ENCODE measurements at regions not wholly inside any gene's neighbourhood (a gene's known extent, or its start where the extent isn't known, plus 50 kb on each side); places are given as distances from the start of the nearest gene placed in this dataset.

- ChIA-PET CTCF (no interaction called here), POLR2A (no interaction called here)
- Mint-ChIP-seq H3K36me3 (0 out of 2 replicates have a peak, but pooled peaks cover under 1% of the 10 kb centered on the region), H3K27ac (no peak overlapping the region), H3K9me3 (peaks cover under 1% of the 10 kb centered on the region; the same call in 1 of the 2 replicates), H3K27me3 (ENCODE audit: low read depth) (no peaks in the 10 kb centered on the region), H3K4me1 (peaks cover 19% of the 10 kb centered on the region), H3K4me3 (no peak overlapping the region)
- no peak for TF ChIP-seq SMAD3 (CRISPR knock-in tag; IDR thresholded peaks at IDR 0.05; ENCODE audit: borderline replicate concordance)
- no peak for TF ChIP-seq CREB1 (CRISPR knock-in tag; IDR thresholded peaks at IDR 0.05)
- no peak for TF ChIP-seq RELA (CRISPR knock-in tag; IDR thresholded peaks at IDR 0.05; ENCODE audit: borderline replicate concordance)
- no peak for TF ChIP-seq FOXP4 (CRISPR knock-in tag; IDR thresholded peaks at IDR 0.05)
- TF ChIP-seq, protein P1, sequence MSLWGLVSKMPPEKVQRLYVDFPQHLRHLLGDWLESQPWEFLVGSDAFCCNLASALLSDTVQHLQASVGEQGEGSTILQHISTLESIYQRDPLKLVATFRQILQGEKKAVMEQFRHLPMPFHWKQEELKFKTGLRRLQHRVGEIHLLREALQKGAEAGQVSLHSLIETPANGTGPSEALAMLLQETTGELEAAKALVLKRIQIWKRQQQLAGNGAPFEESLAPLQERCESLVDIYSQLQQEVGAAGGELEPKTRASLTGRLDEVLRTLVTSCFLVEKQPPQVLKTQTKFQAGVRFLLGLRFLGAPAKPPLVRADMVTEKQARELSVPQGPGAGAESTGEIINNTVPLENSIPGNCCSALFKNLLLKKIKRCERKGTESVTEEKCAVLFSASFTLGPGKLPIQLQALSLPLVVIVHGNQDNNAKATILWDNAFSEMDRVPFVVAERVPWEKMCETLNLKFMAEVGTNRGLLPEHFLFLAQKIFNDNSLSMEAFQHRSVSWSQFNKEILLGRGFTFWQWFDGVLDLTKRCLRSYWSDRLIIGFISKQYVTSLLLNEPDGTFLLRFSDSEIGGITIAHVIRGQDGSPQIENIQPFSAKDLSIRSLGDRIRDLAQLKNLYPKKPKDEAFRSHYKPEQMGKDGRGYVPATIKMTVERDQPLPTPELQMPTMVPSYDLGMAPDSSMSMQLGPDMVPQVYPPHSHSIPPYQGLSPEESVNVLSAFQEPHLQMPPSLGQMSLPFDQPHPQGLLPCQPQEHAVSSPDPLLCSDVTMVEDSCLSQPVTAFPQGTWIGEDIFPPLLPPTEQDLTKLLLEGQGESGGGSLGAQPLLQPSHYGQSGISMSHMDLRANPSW (CRISPR knock-in tag; conservative IDR thresholded peaks at IDR 0.05; ENCODE audit: low read depth) = no peak
- TF ChIP-seq ZNF416 (CRISPR knock-in tag; IDR thresholded peaks at IDR 0.05) = no peak
- TF ChIP-seq HMGA2 (CRISPR knock-in tag; IDR thresholded peaks at IDR 0.05) = no peak
- ATAC-seq (no peak), DNase-seq (ENCODE audit: low spot score) (no peak)
Observed at GRCh38 chr13:85445534-85445933, 353.7 kb downstream of the SLITRK6 start.

DNA sequence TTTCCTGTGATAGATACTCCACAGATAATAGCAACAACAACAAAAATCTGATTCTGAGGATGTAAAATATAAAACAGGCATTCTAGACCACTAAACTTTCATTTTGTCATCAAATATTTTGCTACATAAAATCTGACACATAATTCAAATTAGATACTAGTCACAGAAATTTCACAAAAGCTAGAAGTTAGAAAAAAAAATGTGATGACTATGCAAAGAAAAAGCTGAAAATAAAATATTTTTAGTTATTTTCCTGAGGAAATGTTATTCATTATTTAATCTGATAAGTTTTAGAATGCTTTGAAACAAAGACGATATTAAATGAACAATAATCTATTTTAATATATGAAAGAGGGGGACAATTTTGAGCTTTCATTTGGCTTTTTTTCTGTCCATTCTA, 357.2 kb downstream of the SLITRK6 start:
- TF ChIP-seq IRF1 (CRISPR knock-in tag; IDR thresholded peaks at IDR 0.05) = no peak
- H3K4me3 Mint-ChIP-seq = no peak overlapping the region
- no peaks in the 10 kb centered on the region for H3K9me3 Mint-ChIP-seq
- ATAC-seq (no peak), DNase-seq (ENCODE audit: low spot score) (no peak)
- H3K36me3 Mint-ChIP-seq = no peaks in the 10 kb centered on the region
- ChIA-PET POLR2A (no interaction called here), CTCF (no interaction called here)
- H3K27me3 Mint-ChIP-seq (ENCODE audit: low read depth) = no peaks in the 10 kb centered on the region
- H3K4me1 Mint-ChIP-seq = peaks cover 10% of the 10 kb centered on the region
- H3K27ac Mint-ChIP-seq = no peak overlapping the region

DNA sequence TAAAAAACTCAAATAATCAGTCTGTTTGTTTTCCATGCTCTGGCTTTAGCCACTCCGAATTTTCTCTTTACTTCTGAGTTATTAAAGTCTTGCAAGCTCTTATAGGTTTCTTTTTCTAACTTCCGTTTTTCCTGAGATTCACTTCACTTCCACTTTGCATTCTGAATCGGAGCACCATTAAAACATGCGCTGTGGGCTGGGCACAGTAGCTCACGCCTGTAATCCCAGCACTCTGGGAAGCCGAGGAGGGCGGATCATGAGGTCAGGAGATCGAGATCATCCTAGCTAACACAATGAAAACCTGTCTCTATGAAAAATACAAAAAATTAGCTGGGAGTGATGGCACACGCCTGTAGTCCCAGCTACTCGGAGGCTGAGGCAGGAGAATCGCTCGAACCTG, 357.9 kb downstream of the SLITRK6 start:
- H3K27me3 Mint-ChIP-seq (ENCODE audit: low read depth) = no peaks in the 10 kb centered on the region
- H3K9me3 Mint-ChIP-seq = no peaks in the 10 kb centered on the region
- no peak overlapping the region for H3K27ac Mint-ChIP-seq
- POLR2A ChIA-PET = no interaction called here
- CTCF ChIA-PET = no interaction called here
- no peak for TF ChIP-seq ZSCAN18 (CRISPR knock-in tag; IDR thresholded peaks at IDR 0.05)
- no peak for TF ChIP-seq JUN (CRISPR knock-in tag; IDR thresholded peaks at IDR 0.05)
- TF ChIP-seq, protein P2, sequence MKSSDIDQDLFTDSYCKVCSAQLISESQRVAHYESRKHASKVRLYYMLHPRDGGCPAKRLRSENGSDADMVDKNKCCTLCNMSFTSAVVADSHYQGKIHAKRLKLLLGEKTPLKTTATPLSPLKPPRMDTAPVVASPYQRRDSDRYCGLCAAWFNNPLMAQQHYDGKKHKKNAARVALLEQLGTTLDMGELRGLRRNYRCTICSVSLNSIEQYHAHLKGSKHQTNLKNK (CRISPR knock-in tag; IDR thresholded peaks at IDR 0.05) = no peak
- TF ChIP-seq ERG (CRISPR knock-in tag; IDR thresholded peaks at IDR 0.05) = no peak
- no peak for TF ChIP-seq NR1H2 (CRISPR knock-in tag; IDR thresholded peaks at IDR 0.05)
- no peak for TF ChIP-seq ELF4 (CRISPR knock-in tag; IDR thresholded peaks at IDR 0.05; ENCODE audit: low read depth)
- TF ChIP-seq, protein P3, sequence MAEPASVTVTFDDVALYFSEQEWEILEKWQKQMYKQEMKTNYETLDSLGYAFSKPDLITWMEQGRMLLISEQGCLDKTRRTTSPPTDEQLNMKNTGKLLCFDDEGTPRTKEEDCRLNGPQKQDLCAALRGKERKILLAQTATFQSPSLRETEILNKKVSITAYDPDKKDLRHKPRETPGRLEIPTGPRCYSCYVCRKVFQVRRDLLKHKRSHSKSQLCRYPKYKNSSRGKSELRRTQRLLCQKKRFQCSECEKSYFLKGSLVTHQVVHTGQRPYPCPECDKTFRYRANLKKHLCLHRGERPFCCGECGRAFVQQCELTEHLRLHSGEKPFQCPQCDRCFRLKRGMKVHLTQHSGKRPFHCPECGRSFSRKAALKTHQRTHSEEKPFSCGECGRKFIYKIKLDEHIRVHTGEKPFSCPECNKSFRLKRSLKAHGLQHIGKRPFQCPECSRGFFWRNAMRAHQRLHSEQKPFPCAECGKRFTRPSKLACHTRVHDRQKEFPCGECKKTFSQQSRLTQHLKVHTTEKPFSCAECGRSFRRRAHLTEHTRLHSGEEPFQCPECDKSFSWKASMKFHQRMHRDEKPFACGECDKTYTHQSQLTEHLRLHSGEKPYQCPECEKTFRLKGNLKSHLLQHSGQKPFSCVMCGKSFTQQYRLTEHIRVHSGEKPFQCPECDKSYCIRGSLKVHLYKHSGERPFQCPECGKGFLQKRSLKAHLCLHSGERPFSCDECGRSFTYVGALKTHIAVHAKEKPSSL (CRISPR knock-in tag; conservative IDR thresholded peaks at IDR 0.05) = no peak
- H3K4me1 Mint-ChIP-seq = peaks cover 10% of the 10 kb centered on the region
- no peaks in the 10 kb centered on the region for H3K36me3 Mint-ChIP-seq
- H3K4me3 Mint-ChIP-seq = no peak overlapping the region
- DNase-seq (ENCODE audit: low spot score) (no peak), ATAC-seq (no peak)
